GM18517 (cell line): ENCODE measurements at regions not wholly inside any gene's neighbourhood (a gene's known extent, or its start where the extent isn't known, plus 50 kb on each side); places are given as distances from the start of the nearest gene placed in this dataset.
"Not testable (repeated sequence)": the region's sequence is repeated elsewhere in the genome, so short reads cannot be mapped to it uniquely, and the experiment has no call there.

Experiments used
- ATAC-seq: cut with Tn5 transposase; IDR thresholded peaks from one replicate; pipeline ENCODE4 v1.9.1; 2021; ENCODE audit warnings: mild to moderate bottlenecking, moderate library complexity; ENCODE audit not compliant: unreplicated experiment

DNA sequence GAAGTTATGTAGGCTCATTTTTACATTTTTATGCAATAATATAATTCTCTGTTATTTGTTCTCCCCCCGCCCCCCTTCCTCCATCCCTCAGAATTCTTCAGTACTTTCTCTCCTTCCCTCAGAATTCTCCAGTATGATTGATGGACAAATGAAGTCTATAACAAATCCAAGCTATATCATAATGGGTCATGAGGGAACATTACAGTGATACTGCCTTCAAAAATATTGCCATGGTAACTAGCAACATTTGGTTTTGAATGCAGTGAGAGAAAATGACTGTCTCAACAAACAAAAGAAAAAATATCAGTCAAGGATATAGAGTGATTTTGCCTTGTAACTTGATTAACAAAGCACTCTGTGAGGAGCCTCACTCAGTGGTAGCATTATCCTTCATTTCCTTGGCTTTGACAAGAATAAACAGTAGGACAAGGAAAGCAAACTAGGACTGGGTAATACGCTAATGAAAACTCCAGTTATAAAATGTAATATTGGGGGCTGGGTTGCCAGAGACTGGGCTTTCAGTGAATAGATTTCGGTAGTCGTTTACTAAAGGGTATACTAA lies 392.9 kb upstream of the CRIM1 start:
- no peak for ATAC-seq

DNA sequence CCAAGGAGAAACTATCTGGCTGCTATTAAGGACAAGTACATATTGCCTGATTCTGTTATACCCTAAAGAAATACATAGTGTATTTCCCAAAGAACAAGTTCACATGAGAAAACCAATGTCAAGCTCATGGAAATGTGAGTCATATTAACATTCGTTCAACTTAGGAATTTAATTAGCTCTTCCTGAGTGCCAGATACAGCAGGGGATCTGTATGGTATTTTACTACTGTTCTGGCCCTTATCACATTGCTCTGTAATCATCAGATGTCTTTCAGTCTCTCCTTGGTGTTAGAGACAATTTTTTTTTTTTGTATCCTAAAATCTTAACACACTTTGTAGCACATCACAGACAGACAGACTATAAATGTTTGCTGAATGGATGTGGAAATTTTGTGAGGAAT lies 395.0 kb upstream of the CRIM1 start:
- ATAC-seq, result no peak

DNA sequence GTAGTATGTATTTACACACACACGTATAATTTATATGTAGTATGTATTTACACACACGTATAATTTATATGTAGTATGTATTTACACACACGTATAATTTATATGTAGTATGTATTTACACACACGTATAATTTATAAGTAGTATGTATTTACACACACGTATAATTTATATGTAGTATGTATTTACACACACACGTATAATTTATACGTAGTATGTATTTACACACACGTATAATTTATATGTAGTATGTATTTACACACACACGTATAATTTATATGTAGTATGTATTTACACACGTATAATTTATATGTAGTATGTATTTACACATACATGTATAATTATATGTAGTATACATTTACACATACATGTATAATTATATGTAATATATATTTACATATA lies 398.5 kb upstream of the CRIM1 start:
- ATAC-seq, result not testable (repeated sequence)

DNA sequence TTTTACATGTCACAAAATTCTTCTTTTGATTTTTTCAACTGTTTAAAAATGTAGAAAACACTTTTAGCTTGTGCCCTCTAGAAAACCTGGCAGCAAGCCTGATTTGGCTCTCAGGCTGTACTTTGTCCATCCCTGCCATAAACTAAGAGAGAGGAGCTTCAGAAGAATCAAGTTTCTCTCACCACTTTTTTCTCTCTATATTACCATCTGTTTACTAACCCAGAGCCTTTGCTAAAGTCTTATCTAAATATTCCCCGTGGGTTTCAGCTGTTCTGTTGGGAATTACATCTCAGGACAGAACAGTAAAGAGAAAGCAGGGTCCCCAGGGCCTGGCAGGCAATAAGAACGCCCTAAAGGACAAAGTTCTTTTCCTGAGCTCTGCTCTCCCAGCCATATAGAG lies 409.1 kb upstream of the CRIM1 start:
- no peak for ATAC-seq

DNA sequence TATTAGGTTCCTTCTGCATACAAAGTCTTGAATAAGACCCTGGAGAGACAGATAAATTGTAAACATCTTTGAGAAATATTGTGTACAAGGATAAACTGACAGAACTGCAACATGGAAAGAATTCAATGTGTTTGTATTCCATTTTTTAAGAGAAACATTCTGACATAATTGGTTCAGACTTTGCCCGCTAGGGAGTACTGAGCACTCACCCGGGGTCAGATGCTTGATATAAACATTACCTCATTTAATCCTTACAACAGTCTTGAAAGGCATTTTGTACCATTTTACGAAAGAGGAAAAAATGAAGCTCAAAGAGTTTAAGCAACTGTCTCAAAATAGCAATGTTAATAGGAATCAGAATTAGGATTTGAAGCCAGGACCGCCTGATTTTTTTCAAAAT lies 416.7 kb upstream of the CRIM1 start:
- ATAC-seq, result no peak

DNA sequence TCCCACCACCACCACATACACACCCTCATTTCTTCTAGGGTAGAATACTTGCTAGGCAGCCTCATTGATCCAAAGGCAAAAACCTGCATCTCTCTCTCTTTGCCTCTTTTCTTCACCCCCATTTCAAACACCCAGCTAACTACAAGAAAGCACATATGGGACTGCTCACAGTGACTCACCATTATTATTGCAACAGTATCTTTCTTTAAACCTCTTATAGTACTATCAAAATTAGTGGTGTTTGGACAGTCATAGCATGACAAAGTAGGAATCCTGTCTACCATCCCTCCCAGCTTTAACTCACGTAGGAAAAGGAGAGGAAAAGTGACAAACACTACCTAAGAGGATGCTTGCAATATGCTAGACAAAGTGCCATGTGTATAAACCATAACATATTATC lies 422.5 kb upstream of the CRIM1 start:
- no peak for ATAC-seq

DNA sequence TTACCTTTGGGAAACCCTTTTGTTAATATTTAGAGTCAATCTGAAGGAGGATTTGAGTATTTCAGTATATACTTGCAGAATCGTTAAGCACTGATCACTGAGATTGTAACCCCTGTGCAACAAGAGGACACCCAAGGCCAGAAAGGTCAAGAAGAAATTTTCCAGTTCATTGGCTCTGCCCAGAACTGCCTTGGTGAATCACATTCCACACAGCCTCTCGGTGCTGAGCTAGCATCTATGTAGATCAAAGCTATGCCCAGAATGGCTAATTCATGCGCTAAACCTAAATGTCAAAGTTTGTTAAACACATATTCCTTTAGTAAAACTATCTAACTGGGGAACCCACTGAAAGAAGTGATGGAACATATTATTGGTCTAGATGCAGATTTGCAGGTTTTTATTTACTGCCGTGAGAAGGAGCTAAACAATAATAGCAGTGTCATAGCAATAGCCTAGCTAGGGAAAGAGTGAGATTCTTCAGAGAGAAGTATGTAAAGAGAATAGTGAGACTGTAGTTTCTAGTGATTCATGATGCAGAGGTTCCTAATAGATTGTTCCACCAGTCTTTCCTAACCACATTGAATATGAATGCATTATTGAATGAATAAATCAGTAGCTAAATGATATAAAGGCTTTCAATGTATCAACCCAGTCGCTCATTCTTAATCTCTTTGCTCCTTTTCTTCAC lies 423.2 kb upstream of the CRIM1 start:
- no peak for ATAC-seq

DNA sequence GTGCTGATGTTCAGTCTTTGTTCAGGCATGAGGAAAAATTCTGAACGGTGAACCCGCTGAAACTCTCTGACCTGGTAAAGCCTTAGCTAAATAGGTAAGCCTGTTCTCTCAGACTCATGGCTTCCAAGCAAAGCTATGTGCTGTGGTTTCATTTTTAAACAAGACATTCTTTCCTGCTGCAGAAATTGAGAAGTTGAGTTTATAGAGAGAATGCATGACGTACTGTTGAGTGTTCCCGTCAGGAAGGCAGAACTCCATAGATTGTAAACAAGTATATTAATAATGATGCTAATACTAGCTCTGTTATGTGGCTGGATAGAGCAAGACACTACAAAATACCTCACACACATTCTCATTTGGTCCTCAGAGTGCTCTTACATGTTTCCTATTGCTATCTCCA lies 424.0 kb upstream of the CRIM1 start:
- ATAC-seq, result no peak

DNA sequence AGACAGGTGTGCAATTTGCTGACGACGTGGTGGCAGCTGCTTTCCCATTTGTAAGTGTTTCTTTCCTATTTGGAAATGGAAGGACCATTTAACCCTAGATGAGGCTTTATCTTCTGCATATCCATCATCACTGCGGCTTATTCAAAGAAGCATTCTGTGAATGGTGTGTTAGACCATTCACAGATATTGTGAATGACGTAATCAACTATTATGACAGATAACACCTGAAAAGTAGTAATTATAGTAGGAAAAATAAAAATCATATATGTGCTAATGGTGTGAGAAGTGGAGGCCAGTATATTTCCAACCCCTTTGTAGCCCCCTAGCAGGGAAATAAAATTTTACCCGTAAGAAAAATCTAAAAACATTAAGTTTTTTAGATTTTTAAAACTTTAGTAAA lies 424.5 kb upstream of the CRIM1 start:
- ATAC-seq, result no peak

DNA sequence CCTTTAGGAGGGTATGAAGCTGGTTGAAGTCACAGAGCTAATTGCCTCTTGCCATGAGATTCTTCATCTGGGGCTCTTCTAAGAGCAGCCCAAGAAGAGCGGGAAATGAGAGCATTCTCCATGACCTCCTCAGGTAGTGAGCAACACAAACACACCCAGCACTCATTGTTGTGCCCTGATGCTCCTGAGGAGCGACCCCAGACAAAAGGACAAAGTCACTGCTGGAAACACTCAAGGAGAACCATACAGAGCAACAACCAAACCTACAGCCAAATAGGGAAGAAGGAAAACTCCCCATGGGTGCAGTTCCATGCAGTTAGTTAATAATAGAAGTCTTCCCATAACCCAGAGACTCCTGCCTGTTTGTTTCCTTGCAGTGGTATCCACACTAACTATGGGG lies 426.0 kb upstream of the CRIM1 start:
- ATAC-seq, result no peak

DNA sequence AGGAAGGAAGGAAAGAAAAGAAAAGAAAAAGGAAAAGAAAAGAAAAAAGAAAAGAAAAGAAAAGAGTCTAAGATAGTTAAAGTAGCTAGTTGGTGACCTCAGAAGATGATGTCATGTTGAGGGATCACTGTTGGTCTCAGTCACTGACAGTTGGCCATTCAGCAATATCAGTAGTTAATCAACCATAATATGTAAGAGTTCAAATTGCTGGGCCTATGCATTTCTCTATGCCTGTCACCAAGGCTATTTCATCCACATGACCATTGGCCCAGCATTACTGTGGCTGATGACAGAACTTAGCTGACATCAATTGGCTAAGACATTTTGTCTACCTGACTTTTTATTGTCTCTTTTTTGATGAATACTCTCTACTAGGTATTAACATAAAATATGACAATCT lies 435.5 kb upstream of the CRIM1 start:
- ATAC-seq, result no peak

DNA sequence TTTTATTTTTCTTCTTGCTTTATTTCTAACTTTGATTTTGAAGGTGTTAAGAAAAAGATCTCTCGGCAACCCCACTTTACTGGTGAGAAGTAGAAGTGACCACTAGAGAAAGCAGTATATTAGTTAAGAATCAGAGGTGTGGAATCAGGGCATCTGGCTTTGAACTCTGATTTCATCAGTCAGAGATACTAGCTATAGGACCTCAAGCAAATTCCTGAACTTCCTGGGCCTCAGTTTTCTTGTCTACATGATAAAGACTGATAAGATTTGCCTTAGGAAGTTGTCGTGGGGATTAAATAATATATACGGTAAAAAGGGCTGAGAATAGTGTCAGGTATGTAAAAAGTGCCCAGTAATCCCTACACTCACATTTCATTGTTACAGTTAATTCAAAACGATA lies 440.3 kb upstream of the CRIM1 start:
- no peak for ATAC-seq

DNA sequence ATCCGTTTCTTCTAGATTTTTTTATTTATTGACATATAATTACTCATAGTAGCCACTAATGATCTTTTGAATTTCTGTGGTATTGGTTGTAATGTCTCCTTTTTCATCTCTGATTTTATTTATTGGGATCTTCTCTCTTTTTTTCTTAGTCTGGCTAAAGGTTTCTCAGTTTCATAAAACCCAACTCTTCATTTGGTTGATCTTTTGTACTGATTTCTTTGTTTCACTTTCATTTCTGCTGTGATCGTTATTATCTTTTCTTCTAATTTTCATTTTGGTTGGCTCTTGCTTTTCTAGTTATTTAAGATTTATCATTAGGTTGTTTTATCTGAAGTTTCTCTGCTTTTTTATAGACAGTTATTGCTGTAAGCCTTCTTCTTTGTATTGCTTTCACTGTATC lies 463.6 kb upstream of the CRIM1 start:
- no peak for ATAC-seq

DNA sequence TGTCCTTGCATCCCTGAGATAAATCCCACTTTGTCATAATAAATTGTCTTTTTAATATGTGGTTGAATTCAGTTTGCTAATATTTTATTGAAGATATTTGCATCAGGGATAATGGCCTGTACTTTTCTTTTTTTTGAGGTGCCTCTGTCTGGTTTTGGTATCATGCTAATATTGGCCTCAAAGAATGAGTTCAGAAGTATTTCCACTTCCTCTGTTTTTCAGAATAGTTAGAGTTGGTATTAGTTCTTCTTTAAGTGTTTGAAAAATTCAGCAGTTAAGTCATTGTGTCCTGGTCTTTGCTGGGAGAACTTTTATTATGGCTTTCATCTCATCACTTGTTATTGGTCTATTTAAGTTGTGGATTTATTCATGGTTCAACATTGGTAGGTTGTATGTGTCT lies 464.1 kb upstream of the CRIM1 start:
- ATAC-seq, result no peak

DNA sequence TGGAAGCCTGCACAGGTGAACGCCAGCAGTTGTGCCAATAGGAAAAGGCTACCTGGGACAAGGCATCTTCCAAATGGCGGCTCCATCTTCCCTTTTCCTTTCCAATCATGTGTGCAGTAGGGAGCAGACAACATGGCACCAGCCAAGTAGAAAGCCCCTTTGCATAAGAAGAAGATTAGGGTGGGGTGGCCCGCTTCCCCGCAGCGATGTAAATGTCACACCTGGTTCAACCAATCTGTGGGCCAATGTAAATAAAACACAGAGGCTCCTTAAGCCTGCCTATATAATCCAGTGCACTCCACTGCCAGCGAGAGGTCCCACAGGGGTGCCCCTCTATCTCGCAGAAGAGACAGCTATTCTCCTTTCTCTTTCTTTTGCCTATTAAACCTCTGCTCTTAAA lies 468.4 kb upstream of the CRIM1 start:
- no peak for ATAC-seq

DNA sequence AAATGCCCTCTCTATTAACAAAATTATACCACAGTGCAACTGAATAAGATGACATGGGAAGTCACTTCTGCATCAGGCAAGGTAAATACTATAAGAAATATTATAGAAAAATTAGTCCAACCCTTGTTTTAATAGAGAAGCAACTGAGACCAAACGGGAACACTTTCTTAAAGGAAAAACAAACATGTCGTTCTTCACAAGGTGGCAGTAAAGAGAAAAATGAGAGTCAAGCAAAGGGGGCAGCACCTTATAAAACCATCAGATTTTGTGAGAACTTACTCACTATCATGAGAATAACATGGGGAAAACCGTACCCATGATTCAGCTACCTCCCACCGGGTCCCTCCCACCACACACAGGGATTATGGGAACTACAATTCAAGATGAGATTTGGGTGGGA lies 481.7 kb upstream of the CRIM1 start:
- no peak for ATAC-seq

DNA sequence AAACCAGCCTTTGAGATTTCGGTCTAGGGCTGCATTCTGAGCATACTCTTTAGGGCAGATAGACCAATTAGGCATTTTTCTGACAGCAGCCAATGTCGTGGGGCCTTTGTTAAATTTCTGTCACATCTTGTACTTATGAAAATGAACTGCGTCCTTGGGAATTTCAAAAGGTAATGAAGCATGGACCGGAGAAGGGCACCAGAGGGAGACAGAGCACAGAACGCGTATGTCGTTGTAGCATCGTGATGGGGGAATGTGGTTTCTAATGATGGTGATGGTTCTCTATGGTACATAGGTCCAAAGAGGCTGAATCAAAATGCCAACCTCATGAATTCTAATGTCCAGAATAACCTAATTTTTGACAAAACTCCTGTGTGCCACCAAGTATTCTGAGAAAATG lies 483.9 kb upstream of the CRIM1 start:
- no peak for ATAC-seq

DNA sequence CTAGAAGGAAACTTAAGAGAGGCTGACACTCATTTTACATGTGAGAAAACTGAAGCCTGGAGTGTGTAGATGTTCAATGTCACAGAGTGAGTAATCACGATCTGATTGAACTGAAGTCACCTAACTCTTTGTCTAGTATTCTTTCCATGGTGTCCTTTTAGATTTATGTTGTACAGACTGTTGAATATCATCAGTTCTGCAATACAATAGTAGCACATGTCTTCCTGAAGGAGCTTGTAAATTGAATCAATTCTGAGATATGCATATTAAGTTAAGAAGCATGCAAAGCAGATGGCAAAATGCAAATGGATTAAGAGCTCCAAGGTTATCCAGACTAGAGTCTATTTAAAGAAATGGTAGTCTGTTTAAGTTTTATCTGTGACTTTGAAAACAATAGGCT lies 484.9 kb upstream of the CRIM1 start:
- ATAC-seq, result no peak

DNA sequence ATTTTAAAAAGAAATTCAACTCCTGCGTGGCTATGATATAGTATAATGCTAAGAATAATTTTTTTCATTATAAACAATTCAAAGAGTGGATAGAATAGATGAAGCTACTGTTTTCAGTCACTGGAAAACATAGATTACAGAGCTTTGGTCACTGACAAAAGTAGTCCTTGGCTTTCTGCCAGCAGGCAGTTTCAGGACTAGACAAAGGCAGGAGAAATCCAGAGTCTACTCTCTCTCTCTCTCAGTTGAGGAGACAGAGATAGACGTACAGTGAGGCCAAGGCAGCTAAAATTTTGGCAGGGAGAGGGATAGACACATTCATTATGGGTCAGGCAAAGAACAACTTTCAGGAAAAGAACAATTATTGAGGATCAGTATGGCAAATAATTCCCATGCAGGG lies 491.4 kb upstream of the CRIM1 start:
- ATAC-seq, result no peak

DNA sequence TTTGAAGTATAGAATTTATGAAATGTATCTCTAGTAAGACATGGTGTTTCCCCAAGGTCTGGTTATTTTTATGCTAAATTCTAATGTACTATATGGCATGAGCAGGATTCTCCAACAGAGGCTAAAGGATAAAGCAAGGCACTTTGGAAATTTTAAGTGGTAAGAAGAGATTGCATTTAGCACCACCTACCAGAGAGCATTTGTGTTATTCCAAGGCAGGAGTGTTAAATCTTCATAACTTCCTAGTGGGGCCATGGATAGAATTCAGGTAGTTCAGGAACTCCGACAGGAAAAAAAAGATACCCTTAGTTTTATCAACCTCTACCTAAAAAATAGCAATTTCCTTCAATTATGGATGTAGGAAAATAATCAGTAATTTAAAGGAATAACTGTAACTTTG lies 497.4 kb upstream of the CRIM1 start:
- ATAC-seq, result no peak

DNA sequence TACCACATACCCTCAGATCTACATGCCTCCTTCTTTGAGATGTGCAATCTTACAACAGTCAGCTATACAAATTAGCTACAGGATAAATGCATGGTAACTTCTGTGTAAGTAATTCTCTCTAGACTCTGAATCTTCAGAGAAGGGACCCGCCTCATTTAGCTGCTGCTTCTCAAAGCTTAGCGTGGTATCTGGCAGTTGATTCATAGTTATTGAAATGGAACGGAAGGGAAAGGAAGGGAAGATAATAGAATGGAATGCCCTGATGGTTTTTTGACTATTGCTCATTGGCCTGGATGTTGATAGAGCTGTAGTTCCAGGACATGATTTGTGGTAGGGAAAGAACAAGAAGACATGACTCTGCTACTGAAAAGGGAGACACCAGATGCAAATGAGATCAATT lies 498.1 kb upstream of the CRIM1 start:
- no peak for ATAC-seq

DNA sequence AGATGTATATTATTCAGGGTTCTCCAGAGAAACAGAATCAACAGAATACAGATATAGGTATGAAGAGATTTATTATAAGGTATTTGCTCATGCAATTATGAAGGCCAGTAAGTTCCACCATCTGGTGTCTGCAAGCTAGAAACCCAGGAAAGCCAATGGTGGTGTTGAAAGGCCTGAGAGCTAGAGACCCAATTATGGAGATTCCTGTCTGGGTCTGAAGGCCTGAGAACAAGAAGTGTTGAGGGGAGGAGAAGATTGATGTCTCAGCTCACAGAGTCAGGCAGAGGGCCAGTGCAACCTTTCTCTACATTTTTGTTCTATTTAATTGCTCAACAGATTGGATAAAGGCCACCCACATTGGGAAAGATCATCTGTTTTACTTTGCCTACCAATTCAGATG lies 524.2 kb upstream of the CRIM1 start:
- ATAC-seq, result no peak

DNA sequence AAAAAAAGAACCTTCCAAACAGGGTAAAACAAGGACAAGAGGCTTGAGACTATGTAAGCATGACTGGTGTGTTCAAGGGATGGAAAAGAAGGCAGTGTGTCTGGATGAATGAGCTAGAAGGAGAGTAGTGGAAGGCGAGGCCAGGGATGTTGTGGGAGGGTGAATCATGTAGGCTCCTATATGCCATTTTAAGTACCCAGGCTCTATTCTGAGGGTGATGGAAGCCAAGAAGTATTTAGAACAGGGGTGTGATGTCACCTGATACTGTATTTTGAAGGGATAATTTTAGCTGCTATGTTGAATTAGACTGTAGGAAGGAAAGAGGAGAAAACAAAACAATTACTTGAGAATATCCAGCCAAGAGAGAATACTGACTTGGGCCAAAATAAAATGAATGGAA lies 524.7 kb upstream of the CRIM1 start:
- no peak for ATAC-seq
